Mesendoderm (in vitro differentiated cells): ENCODE measurements at regions not wholly inside any gene's neighbourhood (a gene's known extent, or its start where the extent isn't known, plus 50 kb on each side); places are given as distances from the start of the nearest gene placed in this dataset.

Experiments
- DNase-seq: peaks from one replicate; pipeline ENCODE4 v3.0.0; 2013
- H2AK5ac ChIP-seq: 2 replicates; pipeline ENCODE4 v1.6.1; 2013; ENCODE audit warnings: low read length, inconsistent platforms
- H2BK120ac ChIP-seq: 2 replicates; pipeline ENCODE4 v1.6.1; 2013; ENCODE audit warnings: low read depth, mild to moderate bottlenecking, low read length, moderate library complexity, mixed read lengths
- H2BK15ac ChIP-seq: replicated peaks from 2 replicates; pipeline ENCODE4 v1.6.1; 2013; ENCODE audit warnings: low read depth, mild to moderate bottlenecking, moderate library complexity
- H2BK5ac ChIP-seq: 2 replicates; pipeline ENCODE4 v1.6.1; 2013; ENCODE audit warnings: low read length, inconsistent platforms
- H3K18ac ChIP-seq: 2 replicates; pipeline ENCODE4 v1.6.1; 2013; ENCODE audit warnings: mild to moderate bottlenecking, low read length, mixed read lengths
- H3K23ac ChIP-seq: one replicate; pipeline ENCODE4 v1.6.1; 2013; ENCODE audit warnings: low read length
- H3K27ac ChIP-seq: 2 replicates; pipeline ENCODE4 v1.5.1; 2013; ENCODE audit warnings: low read depth, mild to moderate bottlenecking, inconsistent platforms, low read length, moderate library complexity
- H3K27me3 ChIP-seq: 2 replicates; pipeline ENCODE4 v1.6.1; 2013; ENCODE audit warnings: low read length, control low read depth, mild to moderate bottlenecking, inconsistent platforms; ENCODE audit not compliant: insufficient read depth, poor library complexity
- H3K36me3 ChIP-seq: 2 replicates; pipeline ENCODE4 v1.6.1; 2013; ENCODE audit warnings: low read length, inconsistent platforms; ENCODE audit not compliant: control insufficient read depth, insufficient read depth
- H3K4ac ChIP-seq: one replicate; pipeline ENCODE4 v1.6.1; 2013; ENCODE audit warnings: low read depth, mild to moderate bottlenecking, low read length, moderate library complexity
- H3K4me1 ChIP-seq: 2 replicates; pipeline ENCODE4 v1.6.1; 2013; ENCODE audit warnings: low read depth, low read length, inconsistent platforms; ENCODE audit not compliant: control insufficient read depth
- H3K4me2 ChIP-seq: 2 replicates; pipeline ENCODE4 v1.6.1; 2013; ENCODE audit warnings: low read length
- H3K4me3 ChIP-seq: 2 replicates; pipeline ENCODE4 v1.5.1; 2013; ENCODE audit warnings: mild to moderate bottlenecking, low read length
- H3K56ac ChIP-seq: one replicate; pipeline ENCODE4 v1.6.1; 2013; ENCODE audit warnings: low read length
- H3K79me1 ChIP-seq: 2 replicates; pipeline ENCODE4 v1.6.1; 2013; ENCODE audit warnings: low read length, inconsistent platforms
- H3K79me2 ChIP-seq: 2 replicates; pipeline ENCODE4 v1.6.1; 2013; ENCODE audit warnings: mild to moderate bottlenecking, low read length; ENCODE audit not compliant: control insufficient read depth, insufficient read depth
- H3K9ac ChIP-seq: 2 replicates; pipeline ENCODE4 v1.6.1; 2013; ENCODE audit warnings: low read length, inconsistent platforms
- H4K5ac ChIP-seq: one replicate; pipeline ENCODE4 v1.6.1; 2013; ENCODE audit warnings: low read length
- H4K8ac ChIP-seq: one replicate; pipeline ENCODE4 v1.6.1; 2013; ENCODE audit warnings: low read depth, mild to moderate bottlenecking, control low read depth, low read length, moderate library complexity
- whole genome bisulfite sequencing: extraction: QIAGEN DNeasy Blood & Tissue Kit; methylation state at CpG from one replicate; pipeline ENCODE4 v1.1.7; 2013; ENCODE audit warnings: low lambda C conversion rate, missing lambda C conversion rate; ENCODE audit not compliant: insufficient coverage; ENCODE audit errors: extremely low coverage; 5-methylcytosine and 5-hydroxymethylcytosine counted together

- no peak overlapping the region for H2BK15ac ChIP-seq
- DNase-seq, result no peak
- H3K27me3 ChIP-seq, result no peaks in the 10 kb centered on the region
- H4K5ac ChIP-seq, result no peak overlapping the region
- no peaks in the 10 kb centered on the region for H3K79me1 ChIP-seq
- H3K36me3 ChIP-seq, result no peaks in the 10 kb centered on the region
- no peak overlapping the region for H2BK5ac ChIP-seq
- H3K56ac ChIP-seq, result no peak overlapping the region
- no CpG with 5 or more reads among the region's 5 CpGs for WGBS
- H3K27ac ChIP-seq, result no peak overlapping the region
- no peaks in the 10 kb centered on the region for H3K79me2 ChIP-seq
- H2BK120ac ChIP-seq, result no peak overlapping the region
- no peak overlapping the region for H3K9ac ChIP-seq
- no peak overlapping the region for H3K4me3 ChIP-seq
- H3K4me1 ChIP-seq, result no peaks in the 10 kb centered on the region
- no peak overlapping the region for H3K23ac ChIP-seq
- no peak overlapping the region for H2AK5ac ChIP-seq
- H3K4ac ChIP-seq, result no peak overlapping the region
- no peak overlapping the region for H3K4me2 ChIP-seq
- H4K8ac ChIP-seq, result no peak overlapping the region
- H3K18ac ChIP-seq, result no peak overlapping the region
These were observed 131.2 kb downstream of the SNAPC1 start for GRCh38 chr14:61893371-61893940.

GRCh38 chr14:61894452-61895077 is 132.3 kb downstream of the SNAPC1 start:
- Histone ChIP-seq H2AK5ac (no peak overlapping the region), H3K9ac (no peak overlapping the region), H3K79me2 (no peaks in the 10 kb centered on the region), H3K4me2 (no peak overlapping the region), H3K36me3 (no peaks in the 10 kb centered on the region), H3K4ac (no peak overlapping the region), H3K56ac (no peak overlapping the region), H4K5ac (no peak overlapping the region), H3K18ac (no peak overlapping the region), H3K79me1 (no peaks in the 10 kb centered on the region), H2BK5ac (no peak overlapping the region), H4K8ac (no peak overlapping the region), H2BK15ac (no peak overlapping the region), H3K4me1 (no peaks in the 10 kb centered on the region), H2BK120ac (no peak overlapping the region), H3K27me3 (no peaks in the 10 kb centered on the region), H3K27ac (no peak overlapping the region), H3K23ac (no peak overlapping the region), H3K4me3 (no peak overlapping the region)
- WGBS, result no CpG with 5 or more reads among the region's 5 CpGs
- peak; percentile 69 for DNase-seq

- no peak overlapping the region for H2BK15ac ChIP-seq
- H3K4me3 ChIP-seq, result no peak overlapping the region
- H4K8ac ChIP-seq, result no peak overlapping the region
- H2BK5ac ChIP-seq, result no peak overlapping the region
- H3K4ac ChIP-seq, result no peak overlapping the region
- H3K9ac ChIP-seq, result no peak overlapping the region
- H3K27me3 ChIP-seq, result no peaks in the 10 kb centered on the region
- H3K79me2 ChIP-seq, result no peaks in the 10 kb centered on the region
- no CpG with 5 or more reads among the region's 3 CpGs for WGBS
- no peak for DNase-seq
- no peak overlapping the region for H2AK5ac ChIP-seq
- H3K79me1 ChIP-seq, result no peaks in the 10 kb centered on the region
- H3K36me3 ChIP-seq, result no peaks in the 10 kb centered on the region
- H4K5ac ChIP-seq, result no peak overlapping the region
- no peak overlapping the region for H2BK120ac ChIP-seq
- H3K4me1 ChIP-seq, result no peaks in the 10 kb centered on the region
- no peak overlapping the region for H3K18ac ChIP-seq
- H3K56ac ChIP-seq, result no peak overlapping the region
- H3K27ac ChIP-seq, result no peak overlapping the region
- no peak overlapping the region for H3K23ac ChIP-seq
- H3K4me2 ChIP-seq, result no peak overlapping the region
These were observed 135.1 kb downstream of the SNAPC1 start for GRCh38 chr14:61897300-61897699.

GRCh38 chr14:61898568-61898967 is 136.3 kb downstream of the SNAPC1 start:
- Histone ChIP-seq H2BK5ac (no peak overlapping the region), H3K23ac (no peak overlapping the region), H3K27ac (no peak overlapping the region), H2AK5ac (no peak overlapping the region), H3K4ac (no peak overlapping the region), H4K8ac (no peak overlapping the region), H3K9ac (no peak overlapping the region), H3K4me1 (no peaks in the 10 kb centered on the region), H3K4me2 (no peak overlapping the region), H3K36me3 (no peaks in the 10 kb centered on the region), H3K79me2 (no peaks in the 10 kb centered on the region), H3K27me3 (no peaks in the 10 kb centered on the region), H3K4me3 (no peak overlapping the region), H4K5ac (no peak overlapping the region), H3K56ac (no peak overlapping the region), H2BK15ac (no peak overlapping the region), H3K18ac (no peak overlapping the region), H3K79me1 (no peaks in the 10 kb centered on the region), H2BK120ac (no peak overlapping the region)
- DNase-seq, result no peak
- WGBS, result no CpG with 5 or more reads among the region's 6 CpGs

GRCh38 chr14:61899497-61899896 is 137.3 kb downstream of the SNAPC1 start:
- H3K36me3 ChIP-seq, result no peaks in the 10 kb centered on the region
- H3K4ac ChIP-seq, result no peak overlapping the region
- H4K5ac ChIP-seq, result no peak overlapping the region
- no peak overlapping the region for H2BK5ac ChIP-seq
- H4K8ac ChIP-seq, result no peak overlapping the region
- H3K18ac ChIP-seq, result no peak overlapping the region
- no peak overlapping the region for H3K27ac ChIP-seq
- H3K23ac ChIP-seq, result no peak overlapping the region
- no peaks in the 10 kb centered on the region for H3K79me1 ChIP-seq
- H3K79me2 ChIP-seq, result no peaks in the 10 kb centered on the region
- WGBS, result no CpG with 5 or more reads among the region's 4 CpGs
- H3K56ac ChIP-seq, result no peak overlapping the region
- no peak overlapping the region for H2AK5ac ChIP-seq
- H3K9ac ChIP-seq, result no peak overlapping the region
- H3K27me3 ChIP-seq, result no peaks in the 10 kb centered on the region
- no peak for DNase-seq
- no peak overlapping the region for H3K4me2 ChIP-seq
- H2BK120ac ChIP-seq, result no peak overlapping the region
- no peaks in the 10 kb centered on the region for H3K4me1 ChIP-seq
- H2BK15ac ChIP-seq, result no peak overlapping the region
- H3K4me3 ChIP-seq, result no peak overlapping the region

GRCh38 chr14:61904946-61905345 is 142.7 kb downstream of the SNAPC1 start:
- Histone ChIP-seq H3K9ac (no peak overlapping the region), H2BK15ac (no peak overlapping the region), H3K36me3 (no peaks in the 10 kb centered on the region), H3K23ac (no peak overlapping the region), H3K79me2 (no peaks in the 10 kb centered on the region), H3K79me1 (no peaks in the 10 kb centered on the region), H3K4ac (no peak overlapping the region), H3K4me3 (no peak overlapping the region), H3K4me2 (no peak overlapping the region), H3K4me1 (no peaks in the 10 kb centered on the region), H3K27me3 (no peaks in the 10 kb centered on the region), H2AK5ac (no peak overlapping the region), H4K5ac (no peak overlapping the region), H2BK120ac (no peak overlapping the region), H3K27ac (no peak overlapping the region), H3K56ac (no peak overlapping the region), H3K18ac (no peak overlapping the region), H4K8ac (no peak overlapping the region), H2BK5ac (no peak overlapping the region)
- no peak for DNase-seq
- no CpG with 5 or more reads among the region's 2 CpGs for WGBS
